ENCODE measurements at regions not wholly inside any gene's neighbourhood (a gene's known extent, or its start where the extent isn't known, plus 50 kb on each side); places are given as distances from the start of the nearest gene placed in this dataset.

GRCh38 chr9:3585606-3586005, 59.8 kb upstream of the RFX3 start:
- no peak for TF ChIP-seq CTCF (IDR thresholded peaks at IDR 0.05; ENCODE audit: low read depth, low read length)
- TF ChIP-seq EZH2phosphoT487 (IDR thresholded peaks at IDR 0.05; ENCODE audit: low read depth) = no peak
